ENCODE measurements at regions not wholly inside any gene's neighbourhood (a gene's known extent, or its start where the extent isn't known, plus 50 kb on each side); places are given as distances from the start of the nearest gene placed in this dataset.

GRCh38 chr2:190786404-190787166, 94.0 kb upstream of the GLS start:
- DNase-seq, result no peak

- DNase-seq, result no peak
Observed at GRCh38 chr2:190787743-190788235, 92.8 kb upstream of the GLS start.

- no peak for DNase-seq
Observed at GRCh38 chr2:190789074-190790004, 91.3 kb upstream of the GLS start.

GRCh38 chr2:190791347-190791975, 89.2 kb upstream of the GLS start:
- peak; percentile 26 for DNase-seq

GRCh38 chr2:190791976-190792575, 88.5 kb upstream of the GLS start:
- no peak for DNase-seq

- no peak for DNase-seq
Observed at GRCh38 chr2:190792956-190793888, 87.4 kb upstream of the GLS start.

- DNase-seq, result no peak
Observed at GRCh38 chr2:190794377-190794776, 86.2 kb upstream of the GLS start.

GRCh38 chr2:190794790-190795189, 85.8 kb upstream of the GLS start:
- DNase-seq, result no peak

- no peak for DNase-seq
Observed at GRCh38 chr2:190795686-190796085, 84.9 kb upstream of the GLS start.

- no peak for DNase-seq
Observed at GRCh38 chr2:190799999-190800398, 80.6 kb upstream of the GLS start.

- no peak for DNase-seq
Observed at GRCh38 chr2:190800528-190800927, 80.1 kb upstream of the GLS start.

GRCh38 chr2:190802129-190802528, 78.5 kb upstream of the GLS start:
- DNase-seq, result no peak

GRCh38 chr2:190802626-190803209, 77.9 kb upstream of the GLS start:
- DNase-seq, result no peak

GRCh38 chr2:190804182-190804795, 76.3 kb upstream of the GLS start:
- no peak for DNase-seq

GRCh38 chr2:190805126-190805525, 75.5 kb upstream of the GLS start:
- DNase-seq, result no peak

- no peak for DNase-seq
Observed at GRCh38 chr2:190805843-190806242, 74.8 kb upstream of the GLS start.

GRCh38 chr2:190807886-190808285, 72.7 kb upstream of the GLS start:
- no peak for DNase-seq

- DNase-seq, result no peak
Observed at GRCh38 chr2:190809139-190809764, 71.4 kb upstream of the GLS start.

- no peak for DNase-seq
Observed at GRCh38 chr2:190809876-190810525, 70.6 kb upstream of the GLS start.

Measured in NCI-H2029 (cell line).